HepG2 (cell line): ENCODE measurements at regions not wholly inside any gene's neighbourhood (a gene's known extent, or its start where the extent isn't known, plus 50 kb on each side); places are given as distances from the start of the nearest gene placed in this dataset.
"Not testable (repeated sequence)": the region's sequence is repeated elsewhere in the genome, so short reads cannot be mapped to it uniquely, and the experiment has no call there.

Experiments
- ATAC-seq: fragments of 200-7000 bp; cut with Tn5 transposase; 3 replicates; pipeline ENCODE4 v1.9.1; 2020; ENCODE audit warnings: mild to moderate bottlenecking, moderate library complexity
- BruUV-seq: library from RNA; stranded (reverse); fragments of 400-500 nt; replicated peaks from 2 replicates; lab custom pipeline; 2021; lab: Mats Ljungman, UMichigan
- CTCF ChIA-PET: fragments of 300-600 bp; formaldehyde crosslinking; extraction: SDS; loops from one replicate; lab custom pipeline; 2021; ENCODE audit warnings: low total read pairs, inconsistent platforms, low intra/inter-chr PET ratio; lab: Yijun Ruan, JAX
- POLR2A ChIA-PET: fragments of 350-600 bp; sonication (Branson Sonifier 250); formaldehyde crosslinking; loops from one replicate; lab custom pipeline; 2020; ENCODE audit warnings: antibody characterized with exemption, inconsistent platforms; lab: Yijun Ruan, JAX
- DNase-seq: peaks from one replicate; pipeline ENCODE4 v3.0.0-alpha.2; 2015; ENCODE audit warnings: low spot score
- FAIRE-seq: peaks from 3 replicates; lab custom pipeline; 2011; peaks lifted over from hg19 to GRCh38; lab: Jason Lieb, UNC
- H2AFZ ChIP-seq: one replicate; pipeline ENCODE4 v1.6.1; 2011; ENCODE audit warnings: low read length, inconsistent platforms
- H3K27ac ChIP-seq: fragments of 300-600 bp; 3 replicates; pipeline ENCODE4 v1.8.0; 2011; ENCODE audit warnings: mixed run types, mild to moderate bottlenecking, mixed read lengths, low read length, inconsistent platforms; ENCODE audit not compliant: insufficient read depth; ENCODE audit errors: extremely low read length
- H3K27me3 ChIP-seq, 2 experiments: fragments of 200-600 bp in 1 of 2; 2 replicates in 1 of 2; 3 replicates in 1 of 2; pipeline versions ENCODE4 v1.6.0 to v1.8.0; 2011; ENCODE audit warnings: low read length in 2 of 2, mild to moderate bottlenecking in 2 of 2, moderate library complexity in 2 of 2, inconsistent platforms in 1 of 2; ENCODE audit not compliant: insufficient read depth in 2 of 2, control insufficient read depth in 1 of 2
- H3K36me3 ChIP-seq, 2 experiments: fragments of 200-600 bp in 1 of 2; replicated peaks in 1 of 2; 2 replicates in 1 of 2; 3 replicates in 1 of 2; pipeline versions ENCODE4 v1.5.1 to v1.8.0; 2011; ENCODE audit warnings: low read length in 2 of 2, inconsistent platforms in 1 of 2; ENCODE audit not compliant: insufficient read depth in 2 of 2, control insufficient read depth in 1 of 2
- H3K4me1 ChIP-seq: 2 replicates; pipeline ENCODE4 v1.5.1; 2012; ENCODE audit warnings: low read length, inconsistent platforms; ENCODE audit not compliant: insufficient read depth
- H3K4me2 ChIP-seq: 2 replicates; pipeline ENCODE4 v1.6.0; 2011; ENCODE audit warnings: low read depth, low read length, inconsistent platforms
- H3K4me3 ChIP-seq, 3 experiments: fragments of 200-600 bp in 1 of 3; sonication (generic), shearing (Covaris generic) in 1 of 3; replicated peaks in 1 of 3; 2 replicates each; pipeline ENCODE4 v1.5.1; 2011 to 2016; ENCODE audit warnings: low read length in 3 of 3, inconsistent platforms in 2 of 3, low read depth in 2 of 3, mild to moderate bottlenecking in 2 of 3, control low read depth in 1 of 3, mixed read lengths in 1 of 3; ENCODE audit not compliant: insufficient read depth in 1 of 3
- H3K79me2 ChIP-seq: one replicate; pipeline ENCODE4 v1.6.1; 2011; ENCODE audit warnings: low read length, inconsistent platforms; ENCODE audit not compliant: insufficient read depth
- H3K9ac ChIP-seq: 2 replicates; pipeline ENCODE4 v1.6.0; 2011; ENCODE audit warnings: mild to moderate bottlenecking, low read depth, low read length, inconsistent platforms; ENCODE audit not compliant: insufficient read depth
- H3K9me3 ChIP-seq: 2 replicates; pipeline ENCODE4 v1.5.1; 2012; ENCODE audit warnings: mild to moderate bottlenecking, low read length
- H4K20me1 ChIP-seq: 2 replicates; pipeline ENCODE4 v1.6.0; 2011; ENCODE audit warnings: inconsistent platforms, mild to moderate bottlenecking, low read length, moderate library complexity; ENCODE audit not compliant: insufficient read depth
- ATF7 ChIP-seq, 2 experiments: fragments of 450-650 bp in 1 of 2; sonication (generic) in 1 of 2; formaldehyde crosslinking in 1 of 2; IDR thresholded peaks; 2 replicates each; pipeline versions ENCODE4 v1.4.0 to v1.6.1; 2016 to 2020; ENCODE audit warnings: antibody characterized with exemption in 1 of 2, mild to moderate bottlenecking in 1 of 2, missing genetic modification reagents in 1 of 2
- CREB1 ChIP-seq, 2 experiments: fragments of 450-650 bp in 1 of 2; IDR thresholded peaks; 2 replicates each; pipeline ENCODE4 v1.6.1; 2016 to 2017; ENCODE audit warnings: control low read depth in 1 of 2, mild to moderate bottlenecking in 1 of 2, missing compliant biosample characterization in 1 of 2, missing genetic modification characterization in 1 of 2
- PHB2 ChIP-seq: fragments of 450-650 bp; IDR thresholded peaks from 2 replicates; pipeline ENCODE4 v1.6.1; 2018; ENCODE audit not compliant: partially characterized antibody
- ZNF256 ChIP-seq: sonication (generic); formaldehyde crosslinking; conservative IDR thresholded peaks from 2 replicates; pipeline ENCODE4 v1.4.0; 2020; ENCODE audit warnings: missing genetic modification reagents
- ZNF747 ChIP-seq: sonication (generic); formaldehyde crosslinking; IDR thresholded peaks from 2 replicates; pipeline ENCODE4 v1.8.1; 2023; ENCODE audit warnings: missing genetic modification reagents, mild to moderate bottlenecking, borderline replicate concordance
- WGBS: methylation state at CpG from one replicate; pipeline ENCODE4 v1.1.6; 2017; ENCODE audit warnings: low lambda C conversion rate; 5-methylcytosine and 5-hydroxymethylcytosine counted together
- in situ Hi-C: cut with HindIII; loops from 2 replicates; pipeline ENCODE4 v1.10.0; 2017; ENCODE audit warnings: low pct_unique_long_range_greater_than_20kb; ENCODE audit not compliant: extremely low pct_ligation_motif_present
- intact Hi-C: fragments of 100-400 bp; cut with micrococcal nuclease; formaldehyde crosslinking; loops from one replicate; pipeline ENCODE4 v1.10.0; 2022; ENCODE audit not compliant: unreplicated experiment

- no peak overlapping the region for H3K4me3 ChIP-seq
- H3K27me3 ChIP-seq: no peaks in the 10 kb centered on the region
- no peak overlapping the region for H3K4me2 ChIP-seq
- H3K9ac ChIP-seq: no peak overlapping the region
- H3K4me1 ChIP-seq: 0 out of 2 replicates have a peak, but pooled peaks cover 7% of the 10 kb centered on the region
- DNase-seq: no peak
- POLR2A ChIA-PET: no interaction called here
- H3K27ac ChIP-seq: no peak overlapping the region
- no peaks in the 10 kb centered on the region for H3K36me3 ChIP-seq
- H2AFZ ChIP-seq: no peak overlapping the region
- ATAC-seq: no peak
- no TSS peak for BruUV-seq
- FAIRE-seq: no peak
- in situ Hi-C loops: loop anchor here (5.0 kb wide), 1 partner anchor 177 kb away; no protein-coding TSS in a partner anchor
- 8% methylated on average over 4 of the region's 4 CpGs for WGBS
- H4K20me1 ChIP-seq: no peaks in the 10 kb centered on the region
- intact Hi-C loops: loop anchor here (5.0 kb wide), 1 partner anchor 57 kb away; the partner anchor contains the start of gene PAXBP1
- H3K79me2 ChIP-seq: no peaks in the 10 kb centered on the region
- CTCF ChIA-PET: no interaction called here
- H3K9me3 ChIP-seq: no peaks in the 10 kb centered on the region
- peak; percentile 88 for TF ChIP-seq ATF7 (IDR thresholded peaks at IDR 0.05)
- TF ChIP-seq ATF7 (CRISPR knock-in tag; IDR thresholded peaks at IDR 0.05): no peak
- TF ChIP-seq PHB2: no peak
- peak; percentile 59 for TF ChIP-seq CREB1 (IDR thresholded peaks at IDR 0.05)
- TF ChIP-seq CREB1 (CRISPR knock-in tag; IDR thresholded peaks at IDR 0.05): no peak
These were observed 57.4 kb upstream of the PAXBP1 start for GRCh38 chr21:32828908-32829307.

- ATAC-seq: no peak
- intact Hi-C loops: loop anchor here (5.0 kb wide), 1 partner anchor 57 kb away; the partner anchor contains the start of gene PAXBP1
- FAIRE-seq: no peak
These were observed 57.9 kb upstream of the PAXBP1 start for GRCh38 chr21:32829504-32829903.

GRCh38 chr21:32831779-32832178 is 60.2 kb upstream of the PAXBP1 start:
- ATAC-seq, H3K27ac ChIP-seq, H3K4me1 ChIP-seq, H3K36me3 ChIP-seq, H4K20me1 ChIP-seq, H3K9me3 ChIP-seq, H2AFZ ChIP-seq, DNase-seq, H3K4me2 ChIP-seq, FAIRE-seq, H3K27me3 ChIP-seq, CTCF ChIA-PET, H3K79me2 ChIP-seq, H3K4me3 ChIP-seq, POLR2A ChIA-PET, H3K9ac ChIP-seq, BruUV-seq: not testable (repeated sequence)
- intact Hi-C loops: loop anchor here (2.0 kb wide), 2 partner anchors 85 to 365 kb away; no protein-coding TSS in a partner anchor
- in situ Hi-C loops: loop anchor here (10.0 kb wide), 1 partner anchor 363 kb away; no protein-coding TSS in a partner anchor
- 73% methylated on average over 10 of the region's 10 CpGs for WGBS

More at GRCh38 chr21:32829504-32829903, 57.9 kb upstream of the PAXBP1 start:
- H2AFZ ChIP-seq: no peak overlapping the region
- no peak for TF ChIP-seq ZNF747 (CRISPR knock-in tag)
- no peak for TF ChIP-seq ZNF256 (CRISPR knock-in tag)
- no peaks in the 10 kb centered on the region for H3K36me3 ChIP-seq
- WGBS: 33% methylated on average over 2 of the region's 2 CpGs
- H3K4me1 ChIP-seq: 0 out of 2 replicates have a peak, but pooled peaks cover 7% of the 10 kb centered on the region
- in situ Hi-C loops: loop anchor here (5.0 kb wide), 1 partner anchor 177 kb away; no protein-coding TSS in a partner anchor
- BruUV-seq: no TSS peak
- no peaks in the 10 kb centered on the region for H4K20me1 ChIP-seq
- H3K9ac ChIP-seq: no peak overlapping the region
- H3K79me2 ChIP-seq: no peaks in the 10 kb centered on the region
- no peaks in the 10 kb centered on the region for H3K27me3 ChIP-seq
- DNase-seq: no peak
- ChIA-PET POLR2A (no interaction called here), CTCF (no interaction called here)
- no peak overlapping the region for H3K4me3 ChIP-seq
- no peak overlapping the region for H3K4me2 ChIP-seq
- H3K27ac ChIP-seq: no peak overlapping the region
- H3K9me3 ChIP-seq: no peaks in the 10 kb centered on the region
